ENCODE measurements at regions not wholly inside any gene's neighbourhood (a gene's known extent, or its start where the extent isn't known, plus 50 kb on each side); places are given as distances from the start of the nearest gene placed in this dataset.
"Not testable (repeated sequence)": the region's sequence is repeated elsewhere in the genome, so short reads cannot be mapped to it uniquely, and the experiment has no call there.

DNA sequence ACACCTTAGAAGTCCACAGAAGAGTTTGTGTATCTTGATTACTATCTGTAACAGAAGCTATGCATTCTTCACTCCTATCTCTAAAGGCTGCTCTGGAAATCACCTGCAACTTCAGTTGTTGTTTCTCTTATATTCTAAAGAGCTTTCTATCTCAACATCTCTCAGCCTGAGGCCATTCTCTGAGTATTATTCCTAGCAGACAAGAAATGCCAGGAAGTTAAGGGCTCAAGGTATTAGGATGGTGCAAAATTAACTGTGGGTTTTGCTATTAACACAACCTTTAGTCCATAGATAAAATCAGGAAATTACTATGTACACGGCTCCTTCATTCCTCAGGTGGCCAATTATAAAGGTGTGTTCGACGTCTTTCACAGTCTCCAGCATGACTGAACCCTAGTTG lies 257.2 kb upstream of the ZNF337 start:
- H3K9me3 ChIP-seq (ENCODE audit: low read length), result not testable (repeated sequence)

DNA sequence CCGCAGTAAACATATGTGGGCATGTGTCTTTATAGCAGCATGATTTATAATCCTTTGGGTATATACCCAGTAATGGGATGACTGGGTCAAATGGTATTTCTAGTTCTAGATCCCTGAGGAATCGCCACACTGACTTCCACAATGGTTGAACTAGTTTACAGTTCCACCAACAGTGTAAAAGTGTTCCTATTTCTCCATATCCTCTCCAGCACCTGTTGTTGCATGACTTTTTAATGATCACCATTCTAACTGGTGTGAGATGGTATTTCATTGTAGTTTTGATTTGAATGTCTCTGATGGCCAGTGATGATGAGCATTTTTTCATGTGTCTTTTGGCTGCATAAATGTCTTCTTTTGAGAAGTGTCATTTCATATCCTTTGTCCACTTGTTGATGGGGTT lies 238.6 kb upstream of the ZNF337 start:
- H2AFZ ChIP-seq (ENCODE audit: low read depth, low read length); H3K4me3 ChIP-seq (ENCODE audit: low read length); H4K20me1 ChIP-seq (ENCODE audit: insufficient read depth); H3F3A ChIP-seq (ENCODE audit: insufficient read depth, low read length, poor library complexity, severe bottlenecking); H3K9me3 ChIP-seq (ENCODE audit: low read length); H3K4me2 ChIP-seq (ENCODE audit: low read length); H3K27ac ChIP-seq (ENCODE audit: low read length); H3K27me3 ChIP-seq (ENCODE audit: insufficient read depth, low read depth, low read length); H3K9me2 ChIP-seq (ENCODE audit: insufficient read depth, low read length); H3K79me2 ChIP-seq (replicated peaks; ENCODE audit: insufficient read depth, low read length); H3K9ac ChIP-seq (ENCODE audit: low read length); H3K36me3 ChIP-seq (ENCODE audit: insufficient read depth, low read length): not testable (repeated sequence)

More for the DNA sequence above, 257.2 kb upstream of the ZNF337 start:
- H3K79me2 ChIP-seq (replicated peaks; ENCODE audit: insufficient read depth, low read length); H3K36me3 ChIP-seq (ENCODE audit: insufficient read depth, low read length); H3K27me3 ChIP-seq (ENCODE audit: insufficient read depth, low read depth, low read length); H4K20me1 ChIP-seq (ENCODE audit: insufficient read depth); H3F3A ChIP-seq (ENCODE audit: insufficient read depth, low read length, poor library complexity, severe bottlenecking); H3K9ac ChIP-seq (ENCODE audit: low read length); H3K4me2 ChIP-seq (ENCODE audit: low read length); H3K27ac ChIP-seq (ENCODE audit: low read length); H3K9me2 ChIP-seq (ENCODE audit: insufficient read depth, low read length); H2AFZ ChIP-seq (ENCODE audit: low read depth, low read length); H3K4me3 ChIP-seq (ENCODE audit: low read length): not testable (repeated sequence)

DNA sequence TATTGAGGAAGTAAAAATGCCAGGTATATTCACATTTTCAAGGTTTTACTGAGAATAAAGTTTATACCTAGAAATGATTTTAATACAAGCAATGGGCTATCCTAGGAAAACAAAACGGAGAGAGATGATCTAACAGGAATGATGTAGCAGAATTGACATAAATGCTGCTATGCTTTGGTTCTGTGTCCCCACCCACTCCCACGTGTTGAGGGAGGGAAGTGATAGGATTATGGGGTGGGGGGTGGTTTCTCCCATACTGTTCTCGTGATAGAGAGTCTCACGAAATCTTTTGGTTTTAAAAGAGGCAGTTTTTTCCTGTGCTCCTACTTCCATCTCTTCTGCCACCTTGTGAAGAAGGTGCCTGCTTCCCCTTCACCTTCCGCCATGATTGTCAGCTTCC lies 236.2 kb upstream of the ZNF337 start:
- H3F3A ChIP-seq (ENCODE audit: insufficient read depth, low read length, poor library complexity, severe bottlenecking), result not testable (repeated sequence)

DNA sequence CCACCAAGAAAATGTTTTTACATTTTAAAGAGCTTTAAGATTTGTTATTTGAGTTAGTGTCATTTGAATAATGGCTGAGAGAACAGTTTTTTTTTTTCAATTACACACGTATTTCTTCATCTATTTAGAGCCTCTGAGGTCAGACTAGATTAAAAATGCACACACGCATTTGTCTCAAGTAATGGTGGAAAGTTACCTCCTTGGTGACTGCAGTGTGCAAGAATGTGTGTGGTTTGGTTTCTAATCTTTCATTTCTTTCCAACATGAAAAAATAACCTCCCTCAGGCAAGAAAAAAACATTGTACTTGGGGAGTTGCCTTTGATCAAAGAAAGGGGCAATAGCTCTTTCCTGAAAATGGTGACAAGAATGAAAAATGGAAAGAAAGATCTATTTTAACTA lies 235.5 kb upstream of the ZNF337 start:
- H3K9me2 ChIP-seq (ENCODE audit: insufficient read depth, low read length); H3K79me2 ChIP-seq (replicated peaks; ENCODE audit: insufficient read depth, low read length); H3F3A ChIP-seq (ENCODE audit: insufficient read depth, low read length, poor library complexity, severe bottlenecking); H4K20me1 ChIP-seq (ENCODE audit: insufficient read depth); H3K9ac ChIP-seq (ENCODE audit: low read length); H3K4me3 ChIP-seq (ENCODE audit: low read length); H3K27me3 ChIP-seq (ENCODE audit: insufficient read depth, low read depth, low read length); H3K27ac ChIP-seq (ENCODE audit: low read length); H3K4me2 ChIP-seq (ENCODE audit: low read length); H3K36me3 ChIP-seq (ENCODE audit: insufficient read depth, low read length); H3K9me3 ChIP-seq (ENCODE audit: low read length); H2AFZ ChIP-seq (ENCODE audit: low read depth, low read length): not testable (repeated sequence)

More for the DNA sequence above, 236.2 kb upstream of the ZNF337 start:
- not testable (repeated sequence) for H3K4me3 ChIP-seq (ENCODE audit: low read length); H3K27me3 ChIP-seq (ENCODE audit: insufficient read depth, low read depth, low read length); H4K20me1 ChIP-seq (ENCODE audit: insufficient read depth); H3K27ac ChIP-seq (ENCODE audit: low read length); H2AFZ ChIP-seq (ENCODE audit: low read depth, low read length); H3K36me3 ChIP-seq (ENCODE audit: insufficient read depth, low read length); H3K9me3 ChIP-seq (ENCODE audit: low read length); H3K4me2 ChIP-seq (ENCODE audit: low read length); H3K9ac ChIP-seq (ENCODE audit: low read length); H3K9me2 ChIP-seq (ENCODE audit: insufficient read depth, low read length); H3K79me2 ChIP-seq (replicated peaks; ENCODE audit: insufficient read depth, low read length)

DNA sequence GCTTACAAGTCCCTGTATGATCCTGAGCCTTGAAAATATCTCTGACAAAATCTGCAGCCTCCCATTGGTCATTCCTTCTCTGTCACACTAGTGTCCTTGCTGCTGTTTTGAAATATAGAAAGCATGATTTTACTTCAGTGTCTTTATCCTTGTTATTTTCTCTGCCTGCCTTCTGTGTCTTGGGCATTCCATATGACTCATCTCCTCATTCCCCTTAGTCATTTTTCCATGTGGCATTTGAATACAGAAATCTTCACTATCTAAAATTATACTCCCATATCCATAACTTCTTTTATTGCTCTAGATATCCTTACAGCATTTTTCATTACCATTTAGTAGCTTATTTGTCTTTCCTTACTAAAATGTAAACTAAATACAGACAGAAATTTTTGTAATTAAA lies 205.7 kb upstream of the ZNF337 start:
- not testable (repeated sequence) for H3K9me2 ChIP-seq (ENCODE audit: insufficient read depth, low read length); H3K4me2 ChIP-seq (ENCODE audit: low read length); H3K9me3 ChIP-seq (ENCODE audit: low read length); H3K9ac ChIP-seq (ENCODE audit: low read length); H3K79me2 ChIP-seq (replicated peaks; ENCODE audit: insufficient read depth, low read length); H3K27me3 ChIP-seq (ENCODE audit: insufficient read depth, low read depth, low read length); H3K36me3 ChIP-seq (ENCODE audit: insufficient read depth, low read length); H3F3A ChIP-seq (ENCODE audit: insufficient read depth, low read length, poor library complexity, severe bottlenecking); H2AFZ ChIP-seq (ENCODE audit: low read depth, low read length); H3K4me3 ChIP-seq (ENCODE audit: low read length); H4K20me1 ChIP-seq (ENCODE audit: insufficient read depth); H3K27ac ChIP-seq (ENCODE audit: low read length)

DNA sequence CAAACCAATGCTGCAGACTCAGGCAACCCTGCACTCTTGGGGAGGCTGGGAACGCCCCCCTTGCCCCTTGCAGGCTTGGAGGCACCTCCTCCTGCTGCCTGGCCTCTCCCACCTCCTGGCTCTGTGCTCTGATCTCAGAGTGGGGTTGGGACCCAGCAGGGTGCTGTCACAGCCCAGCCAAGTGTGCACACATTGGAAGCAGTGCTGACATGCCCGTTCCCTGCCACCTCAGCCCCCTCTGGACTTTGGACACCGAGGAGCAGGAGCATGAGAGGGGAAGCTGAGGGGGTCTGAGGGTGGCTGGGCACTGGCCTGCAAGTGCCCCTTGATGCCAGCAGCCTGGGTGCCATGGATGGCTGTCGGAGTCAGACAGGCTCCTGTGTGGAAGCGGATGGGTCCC lies 202.0 kb upstream of the ZNF337 start:
- H3K9ac ChIP-seq (ENCODE audit: low read length); H3K9me2 ChIP-seq (ENCODE audit: insufficient read depth, low read length); H4K20me1 ChIP-seq (ENCODE audit: insufficient read depth); H2AFZ ChIP-seq (ENCODE audit: low read depth, low read length); H3K4me2 ChIP-seq (ENCODE audit: low read length); H3K27ac ChIP-seq (ENCODE audit: low read length); H3K4me3 ChIP-seq (ENCODE audit: low read length); H3K36me3 ChIP-seq (ENCODE audit: insufficient read depth, low read length); H3K27me3 ChIP-seq (ENCODE audit: insufficient read depth, low read depth, low read length); H3K9me3 ChIP-seq (ENCODE audit: low read length); H3F3A ChIP-seq (ENCODE audit: insufficient read depth, low read length, poor library complexity, severe bottlenecking); H3K79me2 ChIP-seq (replicated peaks; ENCODE audit: insufficient read depth, low read length): not testable (repeated sequence)

DNA sequence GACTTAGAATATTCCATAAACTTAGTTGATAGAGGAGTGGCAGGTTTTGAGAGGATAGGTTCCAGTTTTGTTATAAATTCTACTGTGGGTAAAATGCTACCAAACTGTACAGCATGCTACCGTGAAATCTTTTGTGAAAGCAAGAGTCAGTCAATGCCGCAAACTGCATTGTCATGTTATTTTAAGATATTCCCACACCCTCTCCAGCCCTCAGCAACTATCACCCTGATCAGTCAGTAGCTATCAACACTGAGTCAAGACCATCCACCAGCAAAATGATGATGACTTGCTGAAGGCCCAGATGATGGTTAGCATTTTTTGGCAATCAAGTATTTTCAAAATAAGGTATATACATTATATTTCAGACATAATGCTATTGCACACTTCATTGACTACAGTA lies 182.4 kb upstream of the ZNF337 start:
- H3K36me3 ChIP-seq (ENCODE audit: insufficient read depth, low read length); H3K27ac ChIP-seq (ENCODE audit: low read length); H3K27me3 ChIP-seq (ENCODE audit: insufficient read depth, low read depth, low read length); H3K9me3 ChIP-seq (ENCODE audit: low read length); H2AFZ ChIP-seq (ENCODE audit: low read depth, low read length); H3K9me2 ChIP-seq (ENCODE audit: insufficient read depth, low read length); H3K9ac ChIP-seq (ENCODE audit: low read length); H3K4me2 ChIP-seq (ENCODE audit: low read length); H4K20me1 ChIP-seq (ENCODE audit: insufficient read depth); H3K79me2 ChIP-seq (replicated peaks; ENCODE audit: insufficient read depth, low read length); H3K4me3 ChIP-seq (ENCODE audit: low read length); H3F3A ChIP-seq (ENCODE audit: insufficient read depth, low read length, poor library complexity, severe bottlenecking): not testable (repeated sequence)

DNA sequence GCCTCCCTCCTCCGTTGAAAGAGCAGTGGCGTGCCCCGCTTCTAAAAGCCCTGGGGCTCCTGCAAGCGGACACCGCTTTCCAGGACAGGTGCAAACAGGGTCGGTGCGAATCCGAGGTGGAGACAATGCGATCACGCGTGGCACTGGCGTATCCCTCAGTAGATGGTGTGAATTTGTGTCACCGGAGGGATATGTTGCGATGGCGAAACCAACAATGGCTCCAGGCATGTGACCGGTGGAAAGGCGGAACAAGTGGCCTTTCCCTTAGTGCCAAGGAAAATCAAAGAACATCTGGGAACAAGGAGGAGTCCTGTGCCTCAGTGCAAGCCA lies 172.0 kb upstream of the ZNF337 start:
- H2AFZ ChIP-seq (ENCODE audit: low read depth, low read length); H3K27me3 ChIP-seq (ENCODE audit: insufficient read depth, low read depth, low read length); H3F3A ChIP-seq (ENCODE audit: insufficient read depth, low read length, poor library complexity, severe bottlenecking); H3K36me3 ChIP-seq (ENCODE audit: insufficient read depth, low read length); H3K9me3 ChIP-seq (ENCODE audit: low read length); H3K79me2 ChIP-seq (replicated peaks; ENCODE audit: insufficient read depth, low read length); H3K27ac ChIP-seq (ENCODE audit: low read length); H3K9me2 ChIP-seq (ENCODE audit: insufficient read depth, low read length); H4K20me1 ChIP-seq (ENCODE audit: insufficient read depth); H3K9ac ChIP-seq (ENCODE audit: low read length); H3K4me2 ChIP-seq (ENCODE audit: low read length): not testable (repeated sequence)
- peak overlapping the region; percentile 50 for H3K4me3 ChIP-seq (ENCODE audit: low read length)
